ENCODE measurements at regions not wholly inside any gene's neighbourhood (a gene's known extent, or its start where the extent isn't known, plus 50 kb on each side); places are given as distances from the start of the nearest gene placed in this dataset.

DNA sequence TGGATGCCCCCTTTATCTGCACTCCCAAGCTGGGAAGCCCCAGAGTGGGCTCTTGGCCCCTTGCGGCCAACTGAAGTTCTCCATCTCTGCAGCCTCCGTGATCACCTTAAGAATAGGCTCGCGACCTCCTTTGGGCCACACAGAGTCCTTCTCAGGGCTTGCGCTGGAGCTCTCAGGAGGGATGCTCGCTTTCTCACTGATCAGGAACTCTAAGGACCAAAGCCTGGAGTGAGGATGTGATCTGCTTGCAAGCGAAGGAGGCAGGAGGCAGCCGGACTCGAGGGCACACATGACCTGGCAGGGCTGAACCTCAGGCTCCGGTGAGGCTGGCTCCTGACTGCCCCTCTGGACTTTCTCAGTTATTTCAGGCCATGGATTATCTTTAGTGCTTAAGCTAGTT, 192.1 kb upstream of the MKI67 start:
- Histone ChIP-seq H3K9me2 (replicated peaks; ENCODE audit: insufficient read depth) (no peaks in the 10 kb centered on the region), H3K79me2 (no peaks in the 10 kb centered on the region), H3K4me3 (no peak overlapping the region), H3K4me2 (no peak overlapping the region), H3K4me1 (ENCODE audit: insufficient read depth) (no peaks in the 10 kb centered on the region), H2AFZ (no peak overlapping the region), H3K27ac (no peak overlapping the region), H3K36me3 (replicated peaks; ENCODE audit: insufficient read depth, low read depth) (no peaks in the 10 kb centered on the region), H4K20me1 (ENCODE audit: insufficient read depth, poor library complexity, severe bottlenecking) (no peaks in the 10 kb centered on the region), H3K27me3 (peaks cover 5% of the 10 kb centered on the region), H3K9me3 (ENCODE audit: low read depth) (no peaks in the 10 kb centered on the region)
- TF ChIP-seq EZH2 (IDR thresholded peaks at IDR 0.05; ENCODE audit: borderline replicate concordance), result no peak
- TF ChIP-seq, protein P1, sequence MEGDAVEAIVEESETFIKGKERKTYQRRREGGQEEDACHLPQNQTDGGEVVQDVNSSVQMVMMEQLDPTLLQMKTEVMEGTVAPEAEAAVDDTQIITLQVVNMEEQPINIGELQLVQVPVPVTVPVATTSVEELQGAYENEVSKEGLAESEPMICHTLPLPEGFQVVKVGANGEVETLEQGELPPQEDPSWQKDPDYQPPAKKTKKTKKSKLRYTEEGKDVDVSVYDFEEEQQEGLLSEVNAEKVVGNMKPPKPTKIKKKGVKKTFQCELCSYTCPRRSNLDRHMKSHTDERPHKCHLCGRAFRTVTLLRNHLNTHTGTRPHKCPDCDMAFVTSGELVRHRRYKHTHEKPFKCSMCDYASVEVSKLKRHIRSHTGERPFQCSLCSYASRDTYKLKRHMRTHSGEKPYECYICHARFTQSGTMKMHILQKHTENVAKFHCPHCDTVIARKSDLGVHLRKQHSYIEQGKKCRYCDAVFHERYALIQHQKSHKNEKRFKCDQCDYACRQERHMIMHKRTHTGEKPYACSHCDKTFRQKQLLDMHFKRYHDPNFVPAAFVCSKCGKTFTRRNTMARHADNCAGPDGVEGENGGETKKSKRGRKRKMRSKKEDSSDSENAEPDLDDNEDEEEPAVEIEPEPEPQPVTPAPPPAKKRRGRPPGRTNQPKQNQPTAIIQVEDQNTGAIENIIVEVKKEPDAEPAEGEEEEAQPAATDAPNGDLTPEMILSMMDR (IDR thresholded peaks at IDR 0.05; ENCODE audit: poor library complexity), result no peak
- no peak for TF ChIP-seq EZH2phosphoT487 (IDR thresholded peaks at IDR 0.05; ENCODE audit: low read depth, severe bottlenecking, unreplicated experiment)
- no peak for DNase-seq (ENCODE audit: low spot score)
- 90% methylated on average over 10 of the region's 10 CpGs for WGBS (ENCODE audit: low lambda C conversion rate, missing lambda C conversion rate)

DNA sequence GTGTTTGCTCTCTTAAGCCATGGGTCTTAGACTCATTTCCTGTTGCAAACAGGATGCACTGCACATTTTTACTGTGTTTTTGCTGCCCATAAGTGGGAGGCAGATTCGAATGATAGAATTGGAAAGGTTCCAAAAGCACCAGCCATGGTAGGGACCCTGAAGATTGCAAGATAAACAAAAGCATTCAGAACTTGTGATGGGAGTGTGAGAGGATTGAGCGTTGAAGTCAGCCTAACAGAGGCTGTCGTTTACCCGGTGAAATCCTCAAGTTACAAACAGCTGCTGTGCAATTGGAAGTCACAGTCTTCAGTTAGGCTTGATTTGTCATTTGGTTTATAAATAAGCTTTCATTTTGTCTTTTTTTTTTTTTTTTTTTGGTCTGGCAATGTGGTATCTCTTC, 192.7 kb upstream of the MKI67 start:
- H3K27me3 ChIP-seq, result peaks cover 5% of the 10 kb centered on the region
- H3K9me2 ChIP-seq (replicated peaks; ENCODE audit: insufficient read depth), result no peaks in the 10 kb centered on the region
- H2AFZ ChIP-seq, result no peak overlapping the region
- H3K4me3 ChIP-seq, result no peak overlapping the region
- H3K4me2 ChIP-seq, result no peak overlapping the region
- no peak overlapping the region for H3K27ac ChIP-seq
- H3K9me3 ChIP-seq (ENCODE audit: low read depth), result no peaks in the 10 kb centered on the region
- no peaks in the 10 kb centered on the region for H3K4me1 ChIP-seq (ENCODE audit: insufficient read depth)
- TF ChIP-seq EZH2phosphoT487 (IDR thresholded peaks at IDR 0.05; ENCODE audit: low read depth, severe bottlenecking, unreplicated experiment) (no peak), EZH2 (IDR thresholded peaks at IDR 0.05; ENCODE audit: borderline replicate concordance) (no peak)
- TF ChIP-seq, protein P1 (IDR thresholded peaks at IDR 0.05; ENCODE audit: poor library complexity), result no peak
- 38% methylated on average over 4 of the region's 4 CpGs for WGBS (ENCODE audit: low lambda C conversion rate, missing lambda C conversion rate)
- no peaks in the 10 kb centered on the region for H3K36me3 ChIP-seq (replicated peaks; ENCODE audit: insufficient read depth, low read depth)
- H4K20me1 ChIP-seq (ENCODE audit: insufficient read depth, poor library complexity, severe bottlenecking), result no peaks in the 10 kb centered on the region
- no peaks in the 10 kb centered on the region for H3K79me2 ChIP-seq
- no peak for DNase-seq (ENCODE audit: low spot score)

DNA sequence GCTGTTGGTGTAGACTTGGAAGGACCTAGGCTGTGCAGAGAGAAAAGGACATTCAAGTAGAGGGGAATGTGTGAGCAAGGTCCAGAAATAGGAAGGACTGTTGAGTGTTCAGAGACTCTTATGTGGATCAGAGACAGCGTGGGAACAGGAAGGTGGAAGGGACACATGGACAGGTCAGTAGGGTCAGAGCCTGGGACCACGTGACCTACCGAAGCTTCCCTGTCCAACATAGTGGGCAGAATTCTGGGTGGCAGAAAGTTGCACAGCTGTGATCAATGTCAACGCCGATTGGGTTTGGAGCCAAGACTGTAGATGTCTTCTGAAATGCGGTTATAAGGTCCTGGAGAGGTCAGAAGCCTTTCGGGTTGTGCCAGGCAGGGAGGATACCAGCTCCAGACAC, 195.9 kb upstream of the MKI67 start:
- WGBS (ENCODE audit: low lambda C conversion rate, missing lambda C conversion rate), result 93% methylated on average over 7 of the region's 7 CpGs
- TF ChIP-seq, protein P1 (IDR thresholded peaks at IDR 0.05; ENCODE audit: poor library complexity), result no peak
- TF ChIP-seq EZH2 (IDR thresholded peaks at IDR 0.05; ENCODE audit: borderline replicate concordance) (no peak), EZH2phosphoT487 (IDR thresholded peaks at IDR 0.05; ENCODE audit: low read depth, severe bottlenecking, unreplicated experiment) (no peak)
- Histone ChIP-seq H3K9me2 (replicated peaks; ENCODE audit: insufficient read depth) (no peaks in the 10 kb centered on the region), H3K9me3 (ENCODE audit: low read depth) (no peaks in the 10 kb centered on the region), H3K27me3 (peaks cover 5% of the 10 kb centered on the region), H3K36me3 (replicated peaks; ENCODE audit: insufficient read depth, low read depth) (no peaks in the 10 kb centered on the region), H3K4me1 (ENCODE audit: insufficient read depth) (no peaks in the 10 kb centered on the region), H3K79me2 (no peaks in the 10 kb centered on the region), H2AFZ (no peak overlapping the region), H3K4me2 (no peak overlapping the region), H3K27ac (no peak overlapping the region), H3K4me3 (no peak overlapping the region), H4K20me1 (ENCODE audit: insufficient read depth, poor library complexity, severe bottlenecking) (no peaks in the 10 kb centered on the region)
- no peak for DNase-seq (ENCODE audit: low spot score)

DNA sequence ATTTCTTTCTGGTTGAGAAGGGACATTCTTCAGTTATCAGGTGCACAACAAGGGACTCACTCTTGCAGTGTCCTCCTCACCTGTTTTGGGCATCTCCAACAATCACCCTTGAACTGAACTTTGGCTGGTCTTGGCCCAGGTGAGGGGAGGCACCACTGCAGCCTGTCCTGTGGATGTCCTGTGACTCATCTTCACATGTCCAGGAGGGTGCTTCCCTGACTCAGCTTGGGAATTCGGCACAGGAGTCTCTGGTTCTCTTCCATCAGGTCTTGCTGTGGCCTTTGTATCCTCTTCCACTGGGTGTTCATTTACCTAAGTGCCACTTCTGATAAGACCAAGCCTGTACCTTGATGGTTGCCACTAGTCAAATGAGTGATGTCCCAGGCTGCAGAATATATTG, 196.7 kb upstream of the MKI67 start:
- WGBS (ENCODE audit: low lambda C conversion rate, missing lambda C conversion rate), result 82% methylated on average over 1 of the region's 1 CpG
- H3K9me2 ChIP-seq (replicated peaks; ENCODE audit: insufficient read depth), result no peaks in the 10 kb centered on the region

More for the DNA sequence above, 196.7 kb upstream of the MKI67 start:
- Histone ChIP-seq H3K27ac (no peak overlapping the region), H3K36me3 (replicated peaks; ENCODE audit: insufficient read depth, low read depth) (no peaks in the 10 kb centered on the region), H2AFZ (no peak overlapping the region), H3K4me1 (ENCODE audit: insufficient read depth) (no peaks in the 10 kb centered on the region), H3K9me3 (ENCODE audit: low read depth) (no peaks in the 10 kb centered on the region), H3K27me3 (peaks cover 5% of the 10 kb centered on the region), H3K4me3 (no peak overlapping the region), H3K79me2 (no peaks in the 10 kb centered on the region), H4K20me1 (ENCODE audit: insufficient read depth, poor library complexity, severe bottlenecking) (no peaks in the 10 kb centered on the region), H3K4me2 (no peak overlapping the region)
- TF ChIP-seq EZH2 (IDR thresholded peaks at IDR 0.05; ENCODE audit: borderline replicate concordance), result no peak
- TF ChIP-seq, protein P1 (IDR thresholded peaks at IDR 0.05; ENCODE audit: poor library complexity), result no peak
- no peak for TF ChIP-seq EZH2phosphoT487 (IDR thresholded peaks at IDR 0.05; ENCODE audit: low read depth, severe bottlenecking, unreplicated experiment)
- no peak for DNase-seq (ENCODE audit: low spot score)
